ENCODE measurements at regions not wholly inside any gene's neighbourhood (a gene's known extent, or its start where the extent isn't known, plus 50 kb on each side); places are given as distances from the start of the nearest gene placed in this dataset.
"Not testable (repeated sequence)": the region's sequence is repeated elsewhere in the genome, so short reads cannot be mapped to it uniquely, and the experiment has no call there.

- DNase-seq: no peak
Observed at GRCh38 chr14:25843481-25844470, 754.1 kb downstream of the NOVA1 start.

DNA sequence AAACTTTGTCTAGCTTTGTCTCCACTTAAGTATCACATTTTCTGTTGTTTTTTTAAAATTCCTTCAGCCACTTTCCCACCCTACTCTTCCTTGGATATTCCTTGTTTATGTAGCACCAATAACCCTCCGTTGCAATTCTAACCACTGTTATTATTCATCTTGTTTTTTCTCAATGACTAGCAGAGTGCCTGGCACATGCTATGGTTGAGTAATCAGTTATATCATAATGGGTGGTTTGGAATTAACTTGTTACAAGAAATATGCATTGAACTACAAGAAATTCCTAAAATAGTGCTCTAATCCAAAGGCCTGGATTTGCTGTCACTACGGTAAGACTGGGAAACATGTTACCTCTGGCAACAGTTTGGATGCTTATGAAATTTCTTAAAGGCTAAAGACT lies 756.6 kb downstream of the NOVA1 start:
- no peak for DNase-seq

DNA sequence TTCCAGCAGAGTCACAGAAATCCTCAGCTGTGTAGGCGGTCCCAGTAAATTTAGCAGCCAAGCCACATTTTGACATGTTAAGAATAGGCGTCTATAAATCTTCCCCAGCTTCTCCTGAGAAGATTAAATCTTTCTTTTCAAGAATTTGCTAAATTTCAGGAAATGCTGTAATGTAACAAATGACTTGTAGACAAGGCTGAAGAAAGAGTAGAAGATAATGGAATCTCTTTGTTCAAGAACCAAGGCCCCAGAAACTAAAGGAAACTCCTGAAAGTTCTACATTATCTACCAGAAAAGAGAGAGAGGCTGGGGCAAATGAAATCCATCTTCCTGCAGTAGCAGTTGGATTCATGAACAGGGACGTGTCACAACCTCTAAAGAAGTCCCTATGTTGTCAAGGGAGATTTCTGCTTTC lies 760.3 kb downstream of the NOVA1 start:
- DNase-seq: no peak

- no peak for DNase-seq
Observed at GRCh38 chr14:25836636-25837035, 761.2 kb downstream of the NOVA1 start.

GRCh38 chr14:25833341-25834126 lies 764.3 kb downstream of the NOVA1 start:
- DNase-seq: peak; percentile 59

DNA sequence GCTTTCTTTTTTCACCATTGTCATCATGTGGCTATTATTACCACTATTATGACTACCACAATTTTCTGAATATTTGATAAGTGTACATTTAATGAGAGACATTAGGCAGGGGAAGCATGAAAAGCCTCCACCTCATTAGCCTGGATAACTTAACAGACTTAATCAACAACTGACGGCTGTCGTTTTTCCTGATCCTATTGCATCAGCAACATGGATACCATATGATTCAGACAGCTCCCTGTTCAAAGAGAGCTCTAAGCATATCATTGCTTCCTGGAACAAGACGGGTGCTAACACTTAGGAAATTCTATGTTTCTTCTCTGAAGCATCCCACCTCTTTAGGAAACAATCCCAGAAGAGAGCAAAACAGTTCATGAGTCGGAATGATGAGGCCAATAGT lies 765.2 kb downstream of the NOVA1 start:
- no peak for DNase-seq

DNA sequence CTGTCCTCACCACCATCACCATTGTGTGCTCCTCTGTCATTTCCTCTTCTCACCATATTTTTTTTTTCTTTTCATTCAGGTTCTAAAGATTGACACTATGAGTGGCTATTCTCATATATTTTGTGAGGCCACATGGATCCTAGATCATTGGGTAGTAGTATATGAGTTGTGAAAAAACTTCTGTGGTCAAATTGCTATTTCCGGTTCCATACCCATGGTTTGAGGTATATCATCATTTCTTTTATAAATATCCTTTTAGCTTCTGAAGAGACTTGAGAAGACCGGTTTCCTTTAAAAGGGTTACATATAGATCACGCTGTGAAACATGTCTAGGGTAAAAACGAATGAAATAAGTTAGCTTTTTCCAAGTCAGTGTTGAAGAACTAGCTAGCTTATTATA lies 769.3 kb downstream of the NOVA1 start:
- no peak for DNase-seq

- DNase-seq: no peak
Observed at GRCh38 chr14:25826105-25826504, 771.7 kb downstream of the NOVA1 start.

DNA sequence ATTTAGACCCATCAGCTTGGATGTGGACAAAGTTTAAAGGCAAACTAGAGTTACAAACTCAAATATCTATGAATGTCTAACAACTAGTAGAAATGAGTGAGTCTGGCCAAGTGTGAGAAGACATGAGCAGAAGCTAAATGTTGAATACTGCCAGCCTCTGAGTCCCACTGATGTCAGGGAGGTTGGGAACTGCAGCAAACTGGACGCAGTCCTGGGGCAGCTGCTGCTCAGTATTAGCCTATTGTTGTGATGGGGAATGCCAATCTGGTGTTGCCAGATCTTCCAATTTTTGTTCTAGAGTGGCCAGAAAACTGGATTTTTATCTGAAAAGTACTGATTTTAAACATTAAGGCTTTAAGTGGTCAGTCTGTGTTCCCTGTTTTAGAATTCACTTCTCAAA lies 770.4 kb upstream of the STXBP6 start:
- no peak for DNase-seq

- not testable (repeated sequence) for DNase-seq
Observed at GRCh38 chr14:25814622-25815021, 764.7 kb upstream of the STXBP6 start.

DNA sequence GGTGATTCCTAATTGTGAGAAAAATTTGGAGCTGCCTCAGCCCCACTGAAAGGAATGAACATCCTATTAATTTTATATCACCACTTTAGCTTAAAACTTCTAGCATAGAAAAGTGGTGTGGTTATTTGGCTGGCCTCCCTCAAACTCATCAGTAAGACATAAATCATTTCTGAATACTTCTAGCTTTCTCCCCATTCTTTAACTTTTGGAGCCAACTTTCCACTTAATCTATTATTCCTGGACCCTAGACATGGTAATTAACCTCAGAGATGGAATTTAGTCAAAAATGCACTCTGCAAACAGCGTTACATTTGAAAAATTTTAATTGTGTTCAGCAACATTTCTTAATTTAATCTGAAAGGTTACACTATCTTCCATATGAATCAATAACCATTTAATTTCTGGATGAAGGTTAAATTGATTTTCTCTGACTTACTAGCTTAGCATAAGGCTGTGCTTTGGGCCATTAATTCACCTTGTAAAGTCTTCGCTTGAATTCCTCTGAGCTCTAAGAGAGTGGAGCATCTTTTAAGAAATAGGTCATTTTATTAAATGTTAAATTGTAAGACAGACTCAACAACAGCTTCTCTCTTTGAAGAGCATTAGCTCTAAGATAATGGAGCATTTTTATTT lies 753.6 kb upstream of the STXBP6 start:
- no peak for DNase-seq

GRCh38 chr14:25800841-25801240 lies 750.9 kb upstream of the STXBP6 start:
- no peak for DNase-seq

DNA sequence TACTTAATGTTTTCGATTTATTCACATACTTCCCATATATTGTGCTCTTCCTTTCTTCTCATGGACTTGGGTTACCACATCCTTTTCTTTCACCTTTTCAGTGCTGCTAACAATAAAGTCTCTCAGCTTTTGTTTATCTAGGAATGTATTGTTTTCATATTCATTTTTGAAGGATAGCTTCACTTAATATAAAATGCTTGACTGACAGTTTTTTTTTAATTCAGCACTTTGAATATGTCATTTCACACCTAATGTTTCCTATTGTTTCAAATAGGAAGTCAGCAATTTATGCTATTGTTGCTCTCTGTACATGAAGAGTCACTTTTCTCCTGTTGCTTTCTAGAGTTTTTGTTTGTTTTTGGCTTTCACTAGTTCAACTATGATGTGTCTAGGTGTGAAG lies 738.3 kb upstream of the STXBP6 start:
- DNase-seq: no peak

DNA sequence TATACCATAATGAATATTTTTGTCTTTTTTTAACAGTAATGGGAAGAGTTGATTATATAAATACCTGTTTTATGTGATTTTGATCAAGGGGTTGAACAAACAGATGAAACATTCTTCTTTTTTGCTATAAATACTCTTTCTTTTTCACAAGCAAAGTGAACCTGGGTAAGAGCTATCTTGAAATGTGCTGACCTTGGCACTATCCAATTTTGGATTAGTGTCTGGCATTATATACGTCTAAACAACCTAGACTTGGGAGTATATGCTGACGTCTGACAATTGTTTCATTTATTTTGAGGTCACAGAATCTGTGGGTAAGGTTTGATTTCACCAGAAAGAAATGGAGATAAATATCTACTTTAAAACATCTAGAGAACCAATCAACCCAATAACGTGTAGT lies 716.0 kb upstream of the STXBP6 start:
- DNase-seq: no peak

GRCh38 chr14:25759920-25760655 lies 710.1 kb upstream of the STXBP6 start:
- DNase-seq: no peak

DNA sequence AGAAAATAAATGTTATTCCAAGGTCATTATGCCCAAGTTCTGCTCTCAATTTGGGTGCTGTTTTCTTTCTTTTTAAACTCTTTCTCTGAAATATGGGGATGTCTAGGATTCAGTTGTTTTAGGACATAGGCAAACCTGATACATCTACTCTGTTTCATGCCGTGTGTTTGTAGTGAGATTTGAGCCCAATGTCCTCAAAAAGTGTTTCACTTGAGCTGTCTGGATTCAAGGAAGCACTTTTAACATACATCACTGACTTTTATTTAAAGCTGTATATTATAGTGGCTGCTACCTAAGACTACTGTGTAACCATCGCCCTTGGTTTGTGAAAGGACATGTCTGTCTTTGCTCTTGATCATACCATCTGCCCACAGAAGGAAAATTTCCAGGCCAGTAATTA lies 709.3 kb upstream of the STXBP6 start:
- DNase-seq: no peak

- DNase-seq: no peak
Observed at GRCh38 chr14:25757364-25757763, 707.4 kb upstream of the STXBP6 start.

GRCh38 chr14:25756876-25757275 lies 706.9 kb upstream of the STXBP6 start:
- no peak for DNase-seq

DNA sequence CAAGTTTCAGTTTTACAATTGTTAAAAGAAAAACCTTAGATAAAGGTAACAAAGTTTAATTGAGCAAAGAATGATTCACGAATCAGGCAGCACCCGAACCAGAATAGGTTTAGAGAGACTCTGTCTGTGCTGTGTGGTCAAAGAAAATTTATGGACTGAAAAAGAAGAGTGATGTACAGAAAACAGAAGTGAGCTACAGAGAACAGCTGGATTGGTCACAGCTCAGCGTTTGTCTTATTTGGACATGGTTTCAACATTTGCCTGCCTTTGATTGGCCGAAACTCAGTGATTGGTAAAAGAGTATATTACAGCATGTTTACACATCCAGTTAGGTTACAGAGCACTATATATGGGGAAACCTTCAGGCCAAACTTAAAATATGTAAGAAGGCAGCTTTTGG lies 703.2 kb upstream of the STXBP6 start:
- no peak for DNase-seq

DNA sequence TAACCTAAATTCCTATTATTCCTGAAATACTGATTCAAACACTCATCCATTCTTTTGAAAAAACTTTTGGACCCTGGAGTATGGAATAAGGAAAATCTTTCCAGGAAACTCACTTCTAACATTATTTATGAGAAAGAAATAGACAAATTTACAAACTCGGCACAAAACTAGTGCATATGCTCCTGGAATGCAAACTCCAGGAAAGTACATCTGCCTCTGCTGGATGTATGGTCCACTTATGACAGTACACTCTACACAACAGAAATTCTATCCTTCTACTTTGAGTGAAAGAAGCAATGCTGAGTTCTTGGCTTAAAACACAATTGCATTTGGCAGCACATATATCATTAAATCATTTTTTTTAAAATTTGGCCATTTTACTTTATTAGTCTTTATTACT lies 700.5 kb upstream of the STXBP6 start:
- DNase-seq: no peak

All from NCI-H1105 (cell line).